Gastrocnemius medialis (tissue), 4 donors: ENCODE measurements at regions not wholly inside any gene's neighbourhood (a gene's known extent, or its start where the extent isn't known, plus 50 kb on each side); places are given as distances from the start of the nearest gene placed in this dataset.
A peak's percentile ranks its signal among the peaks of the same experiment; 100 is the strongest.

Source experiments
- ATAC-seq, 2 donors: fragments of 150-250 bp; one replicate each; pipeline ENCODE4 v1.9.1; 2016
- DNase-seq, 2 donors: peaks; one replicate each; pipeline ENCODE4 v3.0.0-alpha.2; 2019
- H3K27ac ChIP-seq, 4 donors: fragments of 200-600 bp; sonication (generic); 1 replicate in 1 of 4; 2 replicates in 3 of 4; pipeline ENCODE4 v1.5.1; 2016 to 2018; ENCODE audit warnings: mild to moderate bottlenecking in 2 of 4, moderate library complexity in 1 of 4
- H3K27me3 ChIP-seq, 3 donors: fragments of 200-600 bp; sonication (generic) in 2 of 3; 1 replicate in 1 of 3; 2 replicates in 2 of 3; pipeline versions ENCODE4 v1.5.1 to v1.6.0; 2016 to 2019; ENCODE audit warnings: mild to moderate bottlenecking in 1 of 3, moderate library complexity in 1 of 3
- H3K36me3 ChIP-seq, 2 donors: fragments of 200-600 bp; sonication (generic) in 1 of 2; one replicate each; pipeline ENCODE4 v1.5.1; 2017 to 2018
- H3K4me1 ChIP-seq, 2 donors: fragments of 200-600 bp; sonication (generic) in 1 of 2; one replicate each; pipeline ENCODE4 v1.5.1; 2016 to 2017; ENCODE audit warnings: mild to moderate bottlenecking in 2 of 2
- H3K4me3 ChIP-seq, 4 donors: fragments of 200-600 bp; sonication (generic) in 3 of 4; 1 replicate in 1 of 4; 2 replicates in 3 of 4; pipeline ENCODE4 v1.5.1; 2016 to 2019; ENCODE audit warnings: mild to moderate bottlenecking in 2 of 4
- H3K9me3 ChIP-seq, 3 donors: fragments of 200-600 bp; sonication (generic) in 2 of 3; 1 replicate in 1 of 3; 2 replicates in 2 of 3; pipeline ENCODE4 v1.5.1; 2016 to 2019
- POLR2A ChIP-seq, 2 donors: fragments of 450-650 bp; IDR thresholded peaks; one replicate each; pipeline ENCODE4 v1.6.1; 2017; ENCODE audit warnings: antibody characterized with exemption in 2 of 2, mild to moderate bottlenecking in 2 of 2, moderate library complexity in 2 of 2
- in situ Hi-C, 4 donors: fragments of 200-750 bp; cut with MboI; loops; one replicate each; pipeline versions ENCODE4 v1.15.0 to v1.8.0; 2017; ENCODE audit warnings: low sequenced_read_pairs in 4 of 4
- intact Hi-C: fragments of 100-400 bp; cut with DNase I; formaldehyde crosslinking; loops from one replicate; pipeline ENCODE4 v1.15.1; 2023; ENCODE audit warnings: low total_unique reads
- TF ChIP-seq, protein P1 (sequence below), 5 experiments: fragments of 450-650 bp in 3 of 5; fragments of 200-600 bp in 2 of 5; sonication (generic) in 2 of 5; IDR thresholded peaks in 4 of 5; conservative IDR thresholded peaks in 1 of 5; 1 replicate in 4 of 5; 2 replicates in 1 of 5; pipeline ENCODE4 v1.5.1; 2016 to 2019; ENCODE audit warnings: antibody characterized with exemption in 5 of 5, mild to moderate bottlenecking in 3 of 5, moderate library complexity in 3 of 5

DNA sequence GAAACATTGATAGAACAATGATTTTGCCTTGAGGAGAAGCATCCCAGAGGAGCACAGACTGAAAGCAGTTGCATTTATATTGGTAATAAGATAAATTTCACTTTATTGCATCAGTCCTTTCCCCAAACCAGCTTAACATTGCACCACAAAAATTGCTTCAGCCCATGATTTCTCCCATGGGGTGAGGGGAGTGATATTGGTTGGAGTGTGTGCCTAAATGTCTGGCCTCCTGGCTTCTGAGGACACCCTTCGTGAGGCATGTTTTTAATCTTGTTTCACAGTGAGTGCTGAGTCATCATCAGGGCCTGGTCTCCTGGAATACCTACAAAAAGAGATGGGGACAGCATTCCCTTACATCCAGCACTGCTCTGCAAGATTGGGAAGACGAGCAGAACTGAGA is 487.9 kb downstream of the C4orf33 start:
- Histone ChIP-seq H3K27me3 (no peaks in the 10 kb centered on the region), H3K27ac (no peak overlapping the region), H3K36me3 (no peaks in the 10 kb centered on the region), H3K9me3 (no peaks in the 10 kb centered on the region), H3K4me3 (no peak overlapping the region), H3K4me1 (no peaks in the 10 kb centered on the region)
- intact Hi-C loops (no loop called here), in situ Hi-C loops (no loop called here)
- ATAC-seq, result peak; percentile 81 to 91
- TF ChIP-seq POLR2A (IDR thresholded peaks at IDR 0.05), result no peak
- TF ChIP-seq, protein P1, sequence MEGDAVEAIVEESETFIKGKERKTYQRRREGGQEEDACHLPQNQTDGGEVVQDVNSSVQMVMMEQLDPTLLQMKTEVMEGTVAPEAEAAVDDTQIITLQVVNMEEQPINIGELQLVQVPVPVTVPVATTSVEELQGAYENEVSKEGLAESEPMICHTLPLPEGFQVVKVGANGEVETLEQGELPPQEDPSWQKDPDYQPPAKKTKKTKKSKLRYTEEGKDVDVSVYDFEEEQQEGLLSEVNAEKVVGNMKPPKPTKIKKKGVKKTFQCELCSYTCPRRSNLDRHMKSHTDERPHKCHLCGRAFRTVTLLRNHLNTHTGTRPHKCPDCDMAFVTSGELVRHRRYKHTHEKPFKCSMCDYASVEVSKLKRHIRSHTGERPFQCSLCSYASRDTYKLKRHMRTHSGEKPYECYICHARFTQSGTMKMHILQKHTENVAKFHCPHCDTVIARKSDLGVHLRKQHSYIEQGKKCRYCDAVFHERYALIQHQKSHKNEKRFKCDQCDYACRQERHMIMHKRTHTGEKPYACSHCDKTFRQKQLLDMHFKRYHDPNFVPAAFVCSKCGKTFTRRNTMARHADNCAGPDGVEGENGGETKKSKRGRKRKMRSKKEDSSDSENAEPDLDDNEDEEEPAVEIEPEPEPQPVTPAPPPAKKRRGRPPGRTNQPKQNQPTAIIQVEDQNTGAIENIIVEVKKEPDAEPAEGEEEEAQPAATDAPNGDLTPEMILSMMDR (IDR thresholded peaks at IDR 0.05 in 4 of 5, conservative IDR thresholded peaks at IDR 0.05 in 1 of 5), result no peak
- DNase-seq, result peak; percentile 25 to 49

GRCh38 chr4:129598582-129598981 is 502.6 kb downstream of the C4orf33 start:
- in situ Hi-C loops, result no loop called here
- Histone ChIP-seq H3K9me3 (no peaks in the 10 kb centered on the region), H3K4me1 (no peaks in the 10 kb centered on the region), H3K36me3 (no peaks in the 10 kb centered on the region), H3K4me3 (no peak overlapping the region), H3K27me3 (no peaks in the 10 kb centered on the region), H3K27ac (no peak overlapping the region)
- DNase-seq, result no peak
- intact Hi-C loops, result no loop called here
- TF ChIP-seq, protein P1 (IDR thresholded peaks at IDR 0.05 in 4 of 5, conservative IDR thresholded peaks at IDR 0.05 in 1 of 5), result no peak
- TF ChIP-seq POLR2A (IDR thresholded peaks at IDR 0.05), result no peak
- no peak for ATAC-seq

GRCh38 chr4:129600898-129601297 is 504.9 kb downstream of the C4orf33 start:
- DNase-seq (no peak), ATAC-seq (no peak)
- no peak overlapping the region for H3K4me3 ChIP-seq
- in situ Hi-C loops, result no loop called here
- intact Hi-C loops, result no loop called here
- H3K27ac ChIP-seq, result no peak overlapping the region
- no peaks in the 10 kb centered on the region for H3K36me3 ChIP-seq
- H3K9me3 ChIP-seq, result no peaks in the 10 kb centered on the region
- no peak for TF ChIP-seq POLR2A (IDR thresholded peaks at IDR 0.05)
- TF ChIP-seq, protein P1 (IDR thresholded peaks at IDR 0.05 in 4 of 5, conservative IDR thresholded peaks at IDR 0.05 in 1 of 5), result no peak
- no peaks in the 10 kb centered on the region for H3K4me1 ChIP-seq
- H3K27me3 ChIP-seq, result no peaks in the 10 kb centered on the region

DNA sequence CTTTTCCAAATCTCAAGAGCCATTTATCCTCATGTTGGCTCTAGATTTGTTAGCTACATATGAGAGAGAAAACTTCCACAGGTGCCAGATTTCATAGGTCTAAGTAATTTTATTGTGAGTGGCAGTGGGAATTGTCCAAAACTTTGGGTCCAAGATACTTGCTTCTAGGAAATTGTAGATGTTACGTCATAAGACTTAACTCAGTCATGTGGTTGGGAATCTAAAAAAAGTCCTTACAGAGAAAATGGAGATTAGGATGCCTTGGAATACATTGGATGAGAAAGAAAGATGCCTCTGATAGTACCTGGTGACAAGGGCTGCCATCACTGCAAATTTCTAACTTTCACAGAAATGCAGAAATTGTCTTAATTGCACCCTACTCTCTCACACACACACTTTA is 506.5 kb downstream of the C4orf33 start:
- ATAC-seq (no peak), DNase-seq (no peak)
- Histone ChIP-seq H3K36me3 (no peaks in the 10 kb centered on the region), H3K9me3 (no peaks in the 10 kb centered on the region), H3K4me1 (no peaks in the 10 kb centered on the region), H3K27ac (no peak overlapping the region), H3K27me3 (no peaks in the 10 kb centered on the region), H3K4me3 (no peak overlapping the region)
- in situ Hi-C loops, result no loop called here
- no peak for TF ChIP-seq POLR2A (IDR thresholded peaks at IDR 0.05)
- TF ChIP-seq, protein P1 (IDR thresholded peaks at IDR 0.05 in 4 of 5, conservative IDR thresholded peaks at IDR 0.05 in 1 of 5), result no peak
- intact Hi-C loops, result no loop called here

GRCh38 chr4:129603241-129603931 is 507.4 kb downstream of the C4orf33 start:
- Histone ChIP-seq H3K4me3 (no peak overlapping the region), H3K9me3 (no peaks in the 10 kb centered on the region), H3K27me3 (no peaks in the 10 kb centered on the region), H3K4me1 (no peaks in the 10 kb centered on the region), H3K36me3 (no peaks in the 10 kb centered on the region), H3K27ac (no peak overlapping the region)
- intact Hi-C loops, result no loop called here
- no peak for DNase-seq
- in situ Hi-C loops, result no loop called here
- no peak for ATAC-seq
- TF ChIP-seq, protein P1 (IDR thresholded peaks at IDR 0.05 in 4 of 5, conservative IDR thresholded peaks at IDR 0.05 in 1 of 5), result no peak
- TF ChIP-seq POLR2A (IDR thresholded peaks at IDR 0.05), result no peak
